SU-DHL-6 (cell line): ENCODE measurements at regions not wholly inside any gene's neighbourhood (a gene's known extent, or its start where the extent isn't known, plus 50 kb on each side); places are given as distances from the start of the nearest gene placed in this dataset.

Experiments
- H2AFZ ChIP-seq: fragments of 200-600 bp; sonication (generic); 2 replicates; pipeline ENCODE4 v1.6.1; 2014; ENCODE audit warnings: low read depth, mild to moderate bottlenecking, moderate library complexity, mixed read lengths, antibody characterized with exemption, low read length; ENCODE audit not compliant: severe bottlenecking
- H3F3A ChIP-seq: fragments of 200-600 bp; shearing (Covaris generic); 2 replicates; pipeline ENCODE4 v1.6.0; 2016; ENCODE audit warnings: antibody characterized with exemption, mild to moderate bottlenecking; ENCODE audit not compliant: insufficient read depth
- H3K27ac ChIP-seq: fragments of 200-600 bp; sonication (generic); 2 replicates; pipeline ENCODE4 v1.5.1; 2016; ENCODE audit warnings: low read depth, mild to moderate bottlenecking, low read length, moderate library complexity, mixed read lengths
- H3K27me3 ChIP-seq: fragments of 200-600 bp; sonication (generic), shearing (Covaris generic); 2 replicates; pipeline ENCODE4 v1.6.0; 2014; ENCODE audit warnings: mild to moderate bottlenecking, low read length
- H3K36me3 ChIP-seq: fragments of 200-600 bp; sonication (generic); 2 replicates; pipeline ENCODE4 v1.6.1; 2014; ENCODE audit warnings: mild to moderate bottlenecking, low read length, mixed read lengths
- H3K4me2 ChIP-seq: fragments of 300-600, 200-600 bp; shearing (Covaris generic), sonication (generic); 2 replicates; pipeline ENCODE4 v1.6.0; 2014; ENCODE audit warnings: low read length, low read depth, mild to moderate bottlenecking; ENCODE audit not compliant: poor library complexity, severe bottlenecking
- H3K4me3 ChIP-seq: fragments of 200-600 bp; sonication (generic); 2 replicates; pipeline ENCODE4 v1.5.1; 2014; ENCODE audit warnings: antibody characterized with exemption, low read length, mild to moderate bottlenecking, mixed read lengths; ENCODE audit not compliant: insufficient read depth, poor library complexity, severe bottlenecking
- H3K79me2 ChIP-seq: fragments of 200-600 bp; sonication (generic); 2 replicates; pipeline ENCODE4 v1.6.1; 2014; ENCODE audit warnings: mild to moderate bottlenecking, low read length, moderate library complexity; ENCODE audit not compliant: insufficient read depth
- H3K9ac ChIP-seq: fragments of 200-600 bp; sonication (generic); 2 replicates; pipeline ENCODE4 v1.7.0; 2014; ENCODE audit warnings: mild to moderate bottlenecking, low read length
- H3K9me2 ChIP-seq: fragments of 200-600 bp; sonication (generic); replicated peaks from 2 replicates; pipeline ENCODE4 v1.6.1; 2014; ENCODE audit warnings: low read length; ENCODE audit not compliant: insufficient read depth
- H3K9me3 ChIP-seq: fragments of 200-600 bp; sonication (generic); 2 replicates; pipeline ENCODE4 v1.6.1; 2014; ENCODE audit warnings: low read length, mixed read lengths; ENCODE audit not compliant: insufficient read depth
- H4K20me1 ChIP-seq: fragments of 200-600 bp; sonication (generic); 2 replicates; pipeline ENCODE4 v1.6.1; 2014; ENCODE audit warnings: low read depth, mild to moderate bottlenecking, antibody characterized with exemption, low read length, moderate library complexity, mixed read lengths
- EZH2phosphoT487 ChIP-seq: fragments of 200-600 bp; sonication (generic), shearing (Covaris generic); conservative IDR thresholded peaks from 2 replicates; pipeline ENCODE4 v1.6.1; 2018; ENCODE audit warnings: mild to moderate bottlenecking, antibody characterized with exemption, low read length, moderate library complexity, mixed read lengths
- TF ChIP-seq, protein P1 (sequence below): fragments of 200-600 bp; sonication (generic); IDR thresholded peaks from one replicate; pipeline ENCODE4 v1.5.1; 2017; ENCODE audit warnings: antibody characterized with exemption, mild to moderate bottlenecking, low read length, moderate library complexity; ENCODE audit not compliant: insufficient read depth, poor library complexity, severe bottlenecking

DNA sequence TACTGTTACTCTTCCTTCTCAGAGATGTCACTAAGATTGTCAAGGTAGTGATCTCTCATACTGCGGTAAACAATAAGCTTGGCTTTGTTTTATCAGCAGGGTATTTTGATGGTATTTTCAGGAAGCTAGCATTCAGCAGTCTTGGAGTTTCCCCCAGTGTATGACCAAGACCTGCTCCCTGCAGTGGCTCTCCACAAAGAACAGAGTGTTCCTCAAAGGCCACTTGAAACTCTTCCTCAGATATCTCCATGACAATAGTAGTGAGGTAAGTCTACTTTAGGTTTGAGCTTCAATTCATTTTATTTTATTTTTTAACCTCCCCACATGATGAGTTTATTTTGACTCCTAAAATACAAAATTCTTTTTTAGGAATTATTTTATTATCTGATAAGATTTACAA, 74.0 kb upstream of the G2E3 start:
- Histone ChIP-seq H3K9me3 (no peaks in the 10 kb centered on the region), H3K79me2 (no peaks in the 10 kb centered on the region), H3K27ac (no peak overlapping the region), H2AFZ (no peak overlapping the region), H3K4me2 (no peak overlapping the region), H3K27me3 (no peaks in the 10 kb centered on the region), H4K20me1 (no peaks in the 10 kb centered on the region), H3K36me3 (no peaks in the 10 kb centered on the region), H3F3A (no peaks in the 10 kb centered on the region), H3K4me3 (no peak overlapping the region), H3K9me2 (no peaks in the 10 kb centered on the region), H3K9ac (no peak overlapping the region)
- no peak for TF ChIP-seq EZH2phosphoT487
- TF ChIP-seq, protein P1, sequence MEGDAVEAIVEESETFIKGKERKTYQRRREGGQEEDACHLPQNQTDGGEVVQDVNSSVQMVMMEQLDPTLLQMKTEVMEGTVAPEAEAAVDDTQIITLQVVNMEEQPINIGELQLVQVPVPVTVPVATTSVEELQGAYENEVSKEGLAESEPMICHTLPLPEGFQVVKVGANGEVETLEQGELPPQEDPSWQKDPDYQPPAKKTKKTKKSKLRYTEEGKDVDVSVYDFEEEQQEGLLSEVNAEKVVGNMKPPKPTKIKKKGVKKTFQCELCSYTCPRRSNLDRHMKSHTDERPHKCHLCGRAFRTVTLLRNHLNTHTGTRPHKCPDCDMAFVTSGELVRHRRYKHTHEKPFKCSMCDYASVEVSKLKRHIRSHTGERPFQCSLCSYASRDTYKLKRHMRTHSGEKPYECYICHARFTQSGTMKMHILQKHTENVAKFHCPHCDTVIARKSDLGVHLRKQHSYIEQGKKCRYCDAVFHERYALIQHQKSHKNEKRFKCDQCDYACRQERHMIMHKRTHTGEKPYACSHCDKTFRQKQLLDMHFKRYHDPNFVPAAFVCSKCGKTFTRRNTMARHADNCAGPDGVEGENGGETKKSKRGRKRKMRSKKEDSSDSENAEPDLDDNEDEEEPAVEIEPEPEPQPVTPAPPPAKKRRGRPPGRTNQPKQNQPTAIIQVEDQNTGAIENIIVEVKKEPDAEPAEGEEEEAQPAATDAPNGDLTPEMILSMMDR = no peak

DNA sequence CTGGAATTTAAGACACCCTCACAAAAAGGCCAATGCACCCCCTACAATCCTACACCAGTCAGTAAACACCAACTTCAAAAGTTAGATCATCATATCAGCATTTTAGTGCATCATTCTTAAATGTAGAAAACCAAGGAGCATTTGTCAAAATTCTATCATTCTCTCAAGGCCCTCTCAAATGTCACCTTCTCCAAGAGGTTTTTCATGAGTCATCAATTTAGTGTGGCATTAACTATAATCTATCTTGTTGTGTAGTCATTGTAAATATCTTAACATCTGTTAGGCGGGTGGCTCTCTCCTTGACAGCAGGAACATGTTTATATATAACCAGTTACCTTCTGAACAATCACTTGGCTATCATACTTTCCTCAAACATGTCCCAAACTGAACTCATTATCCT, 62.1 kb upstream of the G2E3 start:
- TF ChIP-seq EZH2phosphoT487 = no peak
- TF ChIP-seq, protein P1 = no peak

DNA sequence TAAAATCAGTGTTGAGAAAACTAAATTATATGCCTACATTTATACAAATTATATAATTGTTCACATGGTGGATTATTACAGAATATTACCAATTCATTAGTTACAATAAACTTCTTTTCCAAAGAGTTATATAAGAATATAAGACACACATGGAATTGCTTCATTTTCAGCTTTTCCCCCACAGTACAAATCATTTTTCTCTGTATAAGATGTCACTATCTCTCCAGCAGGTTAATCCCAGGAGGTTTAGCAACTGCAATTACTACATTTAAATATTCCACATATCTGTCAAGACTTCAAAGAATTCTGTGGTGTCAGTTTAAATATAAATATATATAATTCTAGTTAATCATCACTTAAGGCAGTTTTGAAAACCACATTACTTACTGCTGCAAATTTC, 59.6 kb upstream of the G2E3 start:
- Histone ChIP-seq H3K9me2 (no peaks in the 10 kb centered on the region), H3K9me3 (no peaks in the 10 kb centered on the region), H3K36me3 (no peaks in the 10 kb centered on the region), H3K27me3 (no peaks in the 10 kb centered on the region), H3K4me2 (no peak overlapping the region), H3K27ac (no peak overlapping the region), H3K9ac (no peak overlapping the region), H2AFZ (no peak overlapping the region), H3K79me2 (no peaks in the 10 kb centered on the region), H4K20me1 (no peaks in the 10 kb centered on the region), H3F3A (no peaks in the 10 kb centered on the region), H3K4me3 (no peak overlapping the region)
- TF ChIP-seq, protein P1 = no peak
- TF ChIP-seq EZH2phosphoT487 = no peak

More for the DNA sequence above, 62.1 kb upstream of the G2E3 start:
- no peaks in the 10 kb centered on the region for H3K27me3 ChIP-seq
- no peaks in the 10 kb centered on the region for H4K20me1 ChIP-seq
- H3K79me2 ChIP-seq = no peaks in the 10 kb centered on the region
- H3K27ac ChIP-seq = no peak overlapping the region
- H3F3A ChIP-seq = no peaks in the 10 kb centered on the region
- no peak overlapping the region for H3K4me3 ChIP-seq
- no peaks in the 10 kb centered on the region for H3K9me3 ChIP-seq
- no peak overlapping the region for H3K4me2 ChIP-seq
- no peaks in the 10 kb centered on the region for H3K36me3 ChIP-seq
- no peak overlapping the region for H2AFZ ChIP-seq
- no peak overlapping the region for H3K9ac ChIP-seq
- no peaks in the 10 kb centered on the region for H3K9me2 ChIP-seq
